ENCODE measurements at regions not wholly inside any gene's neighbourhood (a gene's known extent, or its start where the extent isn't known, plus 50 kb on each side); places are given as distances from the start of the nearest gene placed in this dataset.
"Not testable (repeated sequence)": the region's sequence is repeated elsewhere in the genome, so short reads cannot be mapped to it uniquely, and the experiment has no call there.

GRCh38 chr3:124651416-124651815, 78.8 kb upstream of the UMPS start:
- POLR2A ChIA-PET (ENCODE audit: partially characterized antibody); H3K79me2 ChIP-seq (ENCODE audit: control insufficient read depth in 1 of 2, insufficient read depth in 2 of 2, low read length in 2 of 2); H3K27me3 ChIP-seq (replicated peaks in 1 of 4; ENCODE audit: control insufficient read depth in 3 of 4, extremely low read depth in 1 of 4, insufficient read depth in 3 of 4, low read length in 3 of 4); H2BK12ac ChIP-seq (ENCODE audit: low read depth, low read length); H3K9me3 ChIP-seq (ENCODE audit: insufficient read depth in 2 of 2, low read depth in 1 of 2, low read length in 1 of 2); H3K4ac ChIP-seq (replicated peaks; ENCODE audit: insufficient read length, low read depth, low read length); H3K27ac ChIP-seq (ENCODE audit: low read depth, low read length); H4K20me1 ChIP-seq (replicated peaks in 1 of 2; ENCODE audit: control insufficient read depth in 1 of 2, insufficient read depth in 2 of 2, low read length in 2 of 2); DNase-seq (ENCODE audit: low read depth in 1 of 2, low spot score in 2 of 2); H3K79me1 ChIP-seq (ENCODE audit: low read depth, low read length); H3K23ac ChIP-seq (ENCODE audit: insufficient read length); H4K91ac ChIP-seq (replicated peaks; ENCODE audit: insufficient read length, low read length); H4K5ac ChIP-seq (ENCODE audit: insufficient read length, low read depth, low read length); H3K14ac ChIP-seq (ENCODE audit: insufficient read length); H3K4me3 ChIP-seq (ENCODE audit: extremely low read depth in 1 of 4, insufficient read depth in 2 of 4, low read depth in 3 of 4, low read length in 4 of 4); H2AFZ ChIP-seq (ENCODE audit: low read length); H3K9ac ChIP-seq (replicated peaks in 1 of 4; ENCODE audit: extremely low read depth in 1 of 4, low read depth in 3 of 4, low read length in 3 of 4); H3K36me3 ChIP-seq (ENCODE audit: control insufficient read depth in 2 of 4, insufficient read depth in 4 of 4, low read length in 3 of 4); H3K4me1 ChIP-seq (replicated peaks in 1 of 4; ENCODE audit: control insufficient read depth in 3 of 4, insufficient read depth in 4 of 4, low read length in 3 of 4); H3K4me2 ChIP-seq (ENCODE audit: insufficient read depth in 1 of 2, low read depth in 2 of 2, low read length in 2 of 2); H2BK15ac ChIP-seq (ENCODE audit: low read length); FAIRE-seq; H3K56ac ChIP-seq (replicated peaks; ENCODE audit: insufficient read length, low read depth, low read length); H2BK20ac ChIP-seq (ENCODE audit: low read length); H2BK5ac ChIP-seq (ENCODE audit: low read depth, low read length); H2AK5ac ChIP-seq (ENCODE audit: low read depth, low read length); H3K18ac ChIP-seq (ENCODE audit: extremely low read depth, low read length); H3K23me2 ChIP-seq (ENCODE audit: low read depth, low read length); H4K8ac ChIP-seq (ENCODE audit: extremely low read depth, insufficient read depth, low read length); H2BK120ac ChIP-seq (replicated peaks; ENCODE audit: low read depth, low read length): not testable (repeated sequence)
- 90% methylated on average over 1 of the region's 1 CpG; no CpG with 5 or more reads in 1 of the 2 experiments for WGBS, 2 experiments (ENCODE audit: extremely low coverage in 1 of 2, insufficient coverage in 1 of 2, insufficient read length in 1 of 2, insufficient replicate concordance in 2 of 2, low coverage in 1 of 2, low lambda C conversion rate in 2 of 2, missing lambda C conversion rate in 1 of 2)
- CTCF ChIA-PET (ENCODE audit: partially characterized antibody), result interaction anchor here (1.0 to 1.7 kb wide), 4 partner anchors 9 to 55 kb away, joined by 3 to 6 read pairs (median 4); no protein-coding TSS in a partner anchor
